Neuronal stem cell (in vitro differentiated cells): ENCODE measurements at regions not wholly inside any gene's neighbourhood (a gene's known extent, or its start where the extent isn't known, plus 50 kb on each side); places are given as distances from the start of the nearest gene placed in this dataset.

Experiments used
- DNase-seq: peaks from one replicate; pipeline ENCODE4 v3.0.0-alpha.2; 2013; ENCODE audit warnings: low spot score
- H2AFZ ChIP-seq: one replicate; pipeline ENCODE4 v1.6.1; 2013; ENCODE audit warnings: mild to moderate bottlenecking, low read length, inconsistent platforms
- H2AK5ac ChIP-seq: 2 replicates; pipeline ENCODE4 v1.6.1; 2013; ENCODE audit warnings: low read depth, mild to moderate bottlenecking, inconsistent platforms, low read length, moderate library complexity, mixed read lengths
- H2BK120ac ChIP-seq: 2 replicates; pipeline ENCODE4 v1.6.1; 2013; ENCODE audit warnings: low read depth, mild to moderate bottlenecking, inconsistent platforms, low read length, moderate library complexity, mixed read lengths
- H2BK12ac ChIP-seq: one replicate; pipeline ENCODE4 v1.6.1; 2013; ENCODE audit warnings: low read length, inconsistent platforms
- H2BK15ac ChIP-seq: 2 replicates; pipeline ENCODE4 v1.6.1; 2013; ENCODE audit warnings: mild to moderate bottlenecking, low read length, inconsistent platforms, mixed read lengths
- H2BK5ac ChIP-seq: one replicate; pipeline ENCODE4 v1.6.1; 2013; ENCODE audit warnings: inconsistent platforms, mild to moderate bottlenecking, low read length, moderate library complexity
- H3K14ac ChIP-seq: one replicate; pipeline ENCODE4 v1.6.1; 2013; ENCODE audit warnings: low read length, inconsistent platforms
- H3K18ac ChIP-seq: 2 replicates; pipeline ENCODE4 v1.6.1; 2013; ENCODE audit warnings: low read length, inconsistent platforms
- H3K23ac ChIP-seq: 2 replicates; pipeline ENCODE4 v1.6.1; 2013; ENCODE audit warnings: low read depth, mild to moderate bottlenecking, mixed read lengths, low read length, inconsistent platforms; ENCODE audit not compliant: poor library complexity
- H3K27ac ChIP-seq: replicated peaks from 3 replicates; pipeline ENCODE4 v1.5.1; 2013; ENCODE audit warnings: low read length, inconsistent platforms
- H3K27me3 ChIP-seq, 3 experiments: 2 replicates each; pipeline ENCODE4 v1.6.1; 2013; ENCODE audit warnings: low read length in 3 of 3, mild to moderate bottlenecking in 2 of 3, inconsistent platforms in 1 of 3, low read depth in 1 of 3, mixed read lengths in 1 of 3, moderate library complexity in 1 of 3; ENCODE audit not compliant: control insufficient read depth in 3 of 3, insufficient read depth in 3 of 3
- H3K36me3 ChIP-seq, 2 donors: replicated peaks in 1 of 2; 2 replicates each; pipeline ENCODE4 v1.6.1; 2013; ENCODE audit warnings: low read length in 2 of 2; ENCODE audit not compliant: control insufficient read depth in 2 of 2, insufficient read depth in 2 of 2
- H3K4ac ChIP-seq: 2 replicates; pipeline ENCODE4 v1.6.1; 2013; ENCODE audit warnings: inconsistent platforms, mild to moderate bottlenecking, low read length, moderate library complexity
- H3K4me1 ChIP-seq, 2 donors: 1 replicate in 1 of 2; 2 replicates in 1 of 2; pipeline ENCODE4 v1.6.1; 2013; ENCODE audit warnings: low read length in 2 of 2, low read depth in 1 of 2; ENCODE audit not compliant: control insufficient read depth in 2 of 2, insufficient read depth in 1 of 2
- H3K4me2 ChIP-seq: one replicate; pipeline ENCODE4 v1.6.1; 2013; ENCODE audit warnings: mild to moderate bottlenecking, low read length, inconsistent platforms; ENCODE audit not compliant: insufficient read depth, poor library complexity, severe bottlenecking
- H3K4me3 ChIP-seq, 2 donors: 2 replicates each; pipeline ENCODE4 v1.5.1; 2013; ENCODE audit warnings: low read length in 2 of 2, mild to moderate bottlenecking in 2 of 2, inconsistent platforms in 1 of 2, moderate library complexity in 1 of 2
- H3K79me1 ChIP-seq: one replicate; pipeline ENCODE4 v1.6.1; 2013; ENCODE audit warnings: low read depth, mild to moderate bottlenecking, inconsistent platforms, low read length, moderate library complexity
- H3K9ac ChIP-seq: one replicate; pipeline ENCODE4 v1.6.1; 2013; ENCODE audit warnings: mild to moderate bottlenecking, low read depth, low read length, inconsistent platforms; ENCODE audit not compliant: poor library complexity
- H3K9me3 ChIP-seq, 2 donors: replicated peaks in 1 of 2; 2 replicates each; pipeline versions ENCODE3 to v1.6.1; 2013; ENCODE audit warnings: low read length in 2 of 2, mild to moderate bottlenecking in 2 of 2, inconsistent platforms in 1 of 2, low read depth in 1 of 2, mixed read lengths in 1 of 2, moderate library complexity in 1 of 2; ENCODE audit not compliant: control insufficient read depth in 2 of 2, insufficient read depth in 1 of 2
- H4K8ac ChIP-seq: one replicate; pipeline ENCODE4 v1.6.1; 2013; ENCODE audit warnings: low read depth, mild to moderate bottlenecking, inconsistent platforms, low read length, moderate library complexity
- H4K91ac ChIP-seq: one replicate; pipeline ENCODE4 v1.6.1; 2013; ENCODE audit warnings: low read length, low read depth, mild to moderate bottlenecking, inconsistent platforms; ENCODE audit not compliant: poor library complexity
- WGBS, 2 donors: extraction: QIAGEN DNeasy Blood & Tissue Kit; methylation state at CpG; one replicate each; pipeline ENCODE4 v1.1.7; 2013; ENCODE audit warnings: missing lambda C conversion rate in 2 of 2, mixed read lengths in 1 of 2; ENCODE audit not compliant: insufficient read length in 2 of 2, insufficient replicate concordance in 1 of 2; ENCODE audit errors: extremely low coverage in 2 of 2; 5-methylcytosine and 5-hydroxymethylcytosine counted together

GRCh38 chr12:34393086-34393820 is 371.0 kb downstream of the ALG10 start:
- H3K18ac ChIP-seq = no peak overlapping the region
- WGBS, 2 donors = no CpG with 5 or more reads among the region's 35 CpGs
- no peak overlapping the region for H2BK5ac ChIP-seq
- H3K36me3 ChIP-seq = no peaks in the 10 kb centered on the region
- H3K4me2 ChIP-seq = no peak overlapping the region
- H3K4me3 ChIP-seq = no peak overlapping the region
- no peak overlapping the region for H2AK5ac ChIP-seq
- peaks cover 5% of the 10 kb centered on the region for H3K79me1 ChIP-seq
- H3K14ac ChIP-seq = no peak overlapping the region
- no peak overlapping the region for H4K8ac ChIP-seq
- H2BK15ac ChIP-seq = no peak overlapping the region
- DNase-seq = no peak
- H3K4me1 ChIP-seq = no peaks in the 10 kb centered on the region
- H3K9me3 ChIP-seq = peaks cover 0 to 97% of the 10 kb centered on the region in 2 donors
- no peak overlapping the region for H4K91ac ChIP-seq
- H3K27ac ChIP-seq = no peak overlapping the region
- no peak overlapping the region for H2BK12ac ChIP-seq
- no peak overlapping the region for H3K23ac ChIP-seq
- no peaks in the 10 kb centered on the region for H3K27me3 ChIP-seq
- no peak overlapping the region for H3K4ac ChIP-seq
- no peak overlapping the region for H2AFZ ChIP-seq
- no peak overlapping the region for H2BK120ac ChIP-seq
- H3K9ac ChIP-seq = no peak overlapping the region

- Histone ChIP-seq H3K36me3 (no peaks in the 10 kb centered on the region), H2BK12ac (no peak overlapping the region), H3K79me1 (peaks cover 5% of the 10 kb centered on the region), H2AFZ (no peak overlapping the region), H3K9me3 (peaks cover 0 to 94% of the 10 kb centered on the region in 2 donors), H3K4ac (no peak overlapping the region), H3K4me3 (no peak overlapping the region), H3K23ac (no peak overlapping the region), H3K18ac (no peak overlapping the region), H3K27me3 (no peaks in the 10 kb centered on the region), H3K14ac (no peak overlapping the region), H4K8ac (no peak overlapping the region), H4K91ac (no peak overlapping the region), H3K9ac (no peak overlapping the region), H2BK5ac (no peak overlapping the region), H3K4me2 (no peak overlapping the region), H3K27ac (no peak overlapping the region), H2BK15ac (no peak overlapping the region), H2AK5ac (no peak overlapping the region), H2BK120ac (no peak overlapping the region), H3K4me1 (no peaks in the 10 kb centered on the region)
- DNase-seq = no peak
- WGBS, 2 donors = no CpG with 5 or more reads among the region's 10 CpGs
These were observed 371.5 kb downstream of the ALG10 start for GRCh38 chr12:34393821-34394150.

GRCh38 chr12:34394211-34395055 is 372.1 kb downstream of the ALG10 start:
- Histone ChIP-seq H2BK5ac (no peak overlapping the region), H4K91ac (no peak overlapping the region), H3K14ac (no peak overlapping the region), H3K27ac (no peak overlapping the region), H4K8ac (no peak overlapping the region), H3K18ac (no peak overlapping the region), H2AFZ (no peak overlapping the region), H3K4me3 (no peak overlapping the region), H3K27me3 (no peaks in the 10 kb centered on the region), H3K36me3 (no peaks in the 10 kb centered on the region), H2AK5ac (no peak overlapping the region), H3K9me3 (peaks cover 0 to 94% of the 10 kb centered on the region in 2 donors), H3K23ac (no peak overlapping the region), H2BK12ac (no peak overlapping the region), H3K4ac (no peak overlapping the region), H2BK15ac (no peak overlapping the region), H3K4me1 (no peaks in the 10 kb centered on the region), H3K4me2 (no peak overlapping the region), H3K9ac (no peak overlapping the region), H2BK120ac (no peak overlapping the region), H3K79me1 (peaks cover 5% of the 10 kb centered on the region)
- no peak for DNase-seq
- no CpG with 5 or more reads among the region's 29 CpGs for WGBS, 2 donors
